Large intestine (tissue), 3 donors: ENCODE measurements at regions not wholly inside any gene's neighbourhood (a gene's known extent, or its start where the extent isn't known, plus 50 kb on each side); places are given as distances from the start of the nearest gene placed in this dataset.
A peak's percentile ranks its signal among the peaks of the same experiment; 100 is the strongest.

Experiments used
- DNase-seq, 2 donors: peaks; one replicate each; pipeline versions ENCODE4 v3.0.0 to v3.0.0-alpha.2; 2013
- H3K27ac ChIP-seq: one replicate; pipeline ENCODE4 v1.5.1; 2013; ENCODE audit warnings: low read length
- H3K27me3 ChIP-seq: 2 replicates; pipeline ENCODE4 v1.6.1; 2013; ENCODE audit warnings: low read length; ENCODE audit not compliant: control insufficient read depth, insufficient read depth
- H3K36me3 ChIP-seq: 2 replicates; pipeline ENCODE4 v1.6.1; 2013; ENCODE audit warnings: low read length; ENCODE audit not compliant: control insufficient read depth, insufficient read depth
- H3K4me1 ChIP-seq: one replicate; pipeline ENCODE4 v1.6.1; 2013; ENCODE audit warnings: low read length; ENCODE audit not compliant: control insufficient read depth, insufficient read depth
- H3K4me3 ChIP-seq: one replicate; pipeline ENCODE4 v1.5.1; 2013; ENCODE audit warnings: low read length
- H3K9me3 ChIP-seq: one replicate; pipeline ENCODE4 v1.6.1; 2013; ENCODE audit warnings: mild to moderate bottlenecking, low read depth, low read length, moderate library complexity; ENCODE audit not compliant: control insufficient read depth
- WGBS: methylation state at CpG from one replicate; pipeline ENCODE4 v1.1.5; 2013; ENCODE audit warnings: low lambda C conversion rate; ENCODE audit not compliant: insufficient coverage; 5-methylcytosine and 5-hydroxymethylcytosine counted together

DNA sequence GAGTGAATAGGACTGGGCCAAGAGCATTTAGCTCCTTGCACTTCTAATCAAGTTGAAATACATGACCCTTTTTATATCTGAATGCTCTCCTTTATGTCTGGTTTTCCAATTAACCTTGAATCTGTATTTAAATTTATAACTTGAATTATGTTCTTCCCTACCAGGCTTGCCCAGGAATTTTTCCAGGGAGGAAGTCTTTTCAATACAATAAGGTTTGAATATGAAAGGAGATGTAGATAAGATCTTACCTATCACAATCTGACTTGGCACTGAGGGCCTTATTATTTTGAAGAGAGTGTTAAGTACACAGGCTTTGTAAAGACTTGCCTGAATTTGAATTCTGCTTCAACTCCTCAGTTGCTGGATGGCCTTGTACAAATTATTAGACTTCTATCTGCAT lies 555.7 kb downstream of the PCDH7 start:
- peak overlapping the region; percentile 39 for H3K27ac ChIP-seq
- H3K27me3 ChIP-seq = no peaks in the 10 kb centered on the region
- no peak for DNase-seq
- H3K4me3 ChIP-seq = no peak overlapping the region
- H3K4me1 ChIP-seq = peaks cover 12% of the 10 kb centered on the region
- H3K36me3 ChIP-seq = no peaks in the 10 kb centered on the region
- H3K9me3 ChIP-seq = no peaks in the 10 kb centered on the region

DNA sequence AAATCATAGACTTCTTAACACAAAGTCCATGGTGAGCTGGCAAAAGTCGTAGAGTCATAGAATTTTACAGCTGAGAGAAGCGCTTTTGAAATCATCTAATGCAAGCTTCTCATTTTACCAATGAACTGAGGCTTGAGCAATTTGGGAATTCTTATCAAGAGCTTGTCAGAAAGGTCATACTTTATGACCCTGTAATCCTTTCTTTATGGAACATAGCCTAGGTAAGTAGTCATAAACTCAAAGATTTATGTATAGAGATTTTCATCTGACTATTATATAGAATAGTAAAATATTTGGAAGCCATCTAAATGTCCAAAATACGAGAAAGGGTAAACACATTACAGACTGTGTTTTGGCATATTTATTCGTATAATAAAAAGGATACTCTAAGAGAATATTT lies 563.5 kb downstream of the PCDH7 start:
- no peaks in the 10 kb centered on the region for H3K27me3 ChIP-seq
- peaks cover 10% of the 10 kb centered on the region for H3K9me3 ChIP-seq
- DNase-seq = peak; percentile 60 to 73
- no peaks in the 10 kb centered on the region for H3K36me3 ChIP-seq
- WGBS = 7% methylated on average over 3 of the region's 4 CpGs
- H3K27ac ChIP-seq = peak overlapping the region; percentile 89
- H3K4me3 ChIP-seq = no peak overlapping the region
- peaks cover 7% of the 10 kb centered on the region for H3K4me1 ChIP-seq

DNA sequence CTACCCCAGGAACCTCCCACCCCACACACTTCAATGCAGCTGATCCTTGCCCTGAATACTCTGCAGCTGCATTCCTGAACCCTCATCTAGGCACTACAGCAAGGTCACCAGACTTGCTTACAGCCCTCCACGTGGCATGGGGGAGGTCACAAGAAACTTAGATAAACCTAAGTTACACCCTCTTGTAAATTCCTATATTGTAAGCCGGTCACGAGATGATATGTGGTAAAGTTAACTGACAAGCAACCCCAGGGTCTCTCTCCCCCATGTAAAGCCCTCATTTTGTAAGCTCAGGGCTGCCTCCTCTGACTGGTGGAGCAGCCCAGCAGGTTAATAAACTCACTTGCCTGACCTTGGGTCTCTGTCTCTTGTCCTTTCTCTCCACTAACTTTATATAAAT lies 570.7 kb downstream of the PCDH7 start:
- no CpG with 5 or more reads among the region's 3 CpGs for WGBS
- Histone ChIP-seq H3K27me3 (no peaks in the 10 kb centered on the region), H3K4me1 (peaks cover 5% of the 10 kb centered on the region), H3K9me3 (peaks cover 18% of the 10 kb centered on the region), H3K4me3 (no peak overlapping the region), H3K36me3 (no peaks in the 10 kb centered on the region), H3K27ac (peak overlapping the region; percentile 91)
- DNase-seq = peak; percentile 77 to 87

DNA sequence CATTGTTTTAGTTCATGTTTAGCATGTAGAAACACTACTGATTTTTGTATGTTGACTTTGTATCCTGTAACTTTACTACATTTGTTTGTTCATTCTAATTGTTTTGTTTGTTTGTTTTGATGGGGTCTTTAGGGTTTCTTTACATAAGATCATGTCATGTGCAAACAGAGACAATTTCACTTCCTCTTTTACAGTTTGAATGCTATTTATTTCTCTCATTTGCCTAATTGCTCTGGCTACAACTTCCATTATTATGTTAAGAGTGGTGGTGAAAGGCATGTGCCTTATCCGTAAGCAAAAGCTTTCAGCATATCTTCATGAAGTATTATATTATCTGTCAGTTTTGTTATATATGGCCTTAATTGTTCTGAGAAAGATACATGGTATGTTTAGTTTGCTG lies 571.1 kb downstream of the PCDH7 start:
- peaks cover 18% of the 10 kb centered on the region for H3K9me3 ChIP-seq
- no peak for DNase-seq
- peak overlapping the region; percentile 91 for H3K27ac ChIP-seq
- H3K4me3 ChIP-seq = no peak overlapping the region
- no peaks in the 10 kb centered on the region for H3K36me3 ChIP-seq
- no peaks in the 10 kb centered on the region for H3K27me3 ChIP-seq
- WGBS = no CpG with 5 or more reads among the region's 1 CpG
- H3K4me1 ChIP-seq = peaks cover 5% of the 10 kb centered on the region

DNA sequence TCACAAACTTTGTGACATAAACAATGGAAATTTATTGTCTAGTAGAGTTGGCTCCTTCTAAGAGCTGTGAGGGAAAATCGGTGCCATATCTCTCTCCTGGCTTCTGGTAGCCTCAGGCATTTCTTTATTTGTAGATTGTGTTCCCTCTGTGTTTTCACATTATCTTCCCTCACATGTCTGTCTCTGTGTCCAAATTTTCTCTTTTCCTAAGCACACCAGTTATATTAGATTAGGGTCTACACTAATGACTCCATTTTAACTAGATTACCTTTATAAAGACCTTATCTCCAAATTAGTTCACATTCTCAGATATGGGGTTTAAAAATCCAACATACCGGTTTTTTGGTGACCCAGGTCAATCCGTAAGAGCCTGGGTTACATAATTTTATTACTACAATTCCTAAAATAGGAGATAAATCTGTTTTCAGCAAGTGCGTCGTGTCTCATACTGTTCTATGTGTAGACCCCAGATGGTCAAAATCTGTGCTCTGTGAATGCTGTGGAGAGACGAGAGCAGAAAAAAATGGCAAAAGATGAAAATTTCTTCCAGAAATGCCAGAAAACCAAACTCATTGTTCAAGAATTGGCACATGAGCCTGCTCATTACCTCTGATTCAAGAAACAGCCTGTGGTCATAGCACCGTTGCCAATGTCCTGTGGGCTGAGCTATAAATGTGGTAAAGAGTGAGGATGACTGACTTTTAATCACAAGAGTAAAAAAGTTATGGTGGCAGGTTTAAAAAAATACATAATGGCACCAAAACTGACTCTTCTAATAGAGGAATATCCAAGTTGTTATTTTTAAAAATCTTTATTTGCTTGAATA lies 574.7 kb downstream of the PCDH7 start:
- no peak overlapping the region for H3K4me3 ChIP-seq
- no peak for DNase-seq
- no peaks in the 10 kb centered on the region for H3K36me3 ChIP-seq
- 78% methylated on average over 3 of the region's 7 CpGs for WGBS
- H3K27me3 ChIP-seq = no peaks in the 10 kb centered on the region
- peaks cover 6% of the 10 kb centered on the region for H3K9me3 ChIP-seq
- H3K4me1 ChIP-seq = peaks cover 5% of the 10 kb centered on the region
- H3K27ac ChIP-seq = no peak overlapping the region

DNA sequence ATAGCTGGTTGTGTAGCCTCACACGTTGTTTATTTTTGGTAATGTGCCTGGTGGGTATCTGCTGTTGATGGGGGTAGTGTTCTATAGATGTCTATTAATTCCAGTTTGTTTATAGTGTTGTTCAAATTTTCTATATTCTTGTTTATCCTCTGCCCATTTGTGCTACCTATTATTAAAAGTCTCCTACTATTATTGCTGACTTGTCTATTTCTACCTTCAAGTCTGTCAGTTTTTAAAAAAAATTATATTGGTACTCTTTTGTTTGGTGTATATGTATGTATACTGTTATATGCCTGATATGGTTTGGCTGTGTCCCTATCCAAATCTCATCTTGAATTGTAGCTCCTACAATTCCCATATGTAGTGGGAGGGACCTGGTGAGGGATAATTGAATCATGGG lies 578.6 kb downstream of the PCDH7 start:
- Histone ChIP-seq H3K27ac (no peak overlapping the region), H3K27me3 (no peaks in the 10 kb centered on the region), H3K9me3 (no peaks in the 10 kb centered on the region), H3K36me3 (no peaks in the 10 kb centered on the region), H3K4me1 (no peaks in the 10 kb centered on the region), H3K4me3 (no peak overlapping the region)
- DNase-seq = no peak
- WGBS = 80% methylated on average over 1 of the region's 1 CpG

DNA sequence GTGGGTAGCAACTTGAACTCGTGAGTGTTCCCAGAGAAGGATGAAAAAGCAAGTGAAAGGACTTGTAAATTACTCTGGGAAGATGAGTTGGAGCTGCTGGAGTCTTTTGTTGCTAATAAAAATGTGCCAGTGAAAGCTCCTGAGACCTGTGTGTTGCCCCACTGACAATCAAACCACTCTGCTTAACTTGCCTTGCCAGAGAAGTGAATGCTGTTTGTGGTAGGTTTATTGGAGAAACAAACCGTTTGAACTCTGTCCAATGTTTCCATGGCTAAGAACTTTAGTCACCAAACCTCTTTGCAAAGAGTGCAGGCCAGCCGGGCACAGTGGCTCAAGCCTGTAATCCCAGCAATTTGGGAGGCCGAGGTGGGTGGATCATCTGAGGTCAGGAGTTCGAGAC lies 586.9 kb downstream of the PCDH7 start:
- WGBS = no CpG with 5 or more reads among the region's 5 CpGs
- no peaks in the 10 kb centered on the region for H3K27me3 ChIP-seq
- no peaks in the 10 kb centered on the region for H3K4me1 ChIP-seq
- H3K9me3 ChIP-seq = no peaks in the 10 kb centered on the region
- no peak overlapping the region for H3K4me3 ChIP-seq
- H3K27ac ChIP-seq = no peak overlapping the region
- no peaks in the 10 kb centered on the region for H3K36me3 ChIP-seq
- DNase-seq = no peak

DNA sequence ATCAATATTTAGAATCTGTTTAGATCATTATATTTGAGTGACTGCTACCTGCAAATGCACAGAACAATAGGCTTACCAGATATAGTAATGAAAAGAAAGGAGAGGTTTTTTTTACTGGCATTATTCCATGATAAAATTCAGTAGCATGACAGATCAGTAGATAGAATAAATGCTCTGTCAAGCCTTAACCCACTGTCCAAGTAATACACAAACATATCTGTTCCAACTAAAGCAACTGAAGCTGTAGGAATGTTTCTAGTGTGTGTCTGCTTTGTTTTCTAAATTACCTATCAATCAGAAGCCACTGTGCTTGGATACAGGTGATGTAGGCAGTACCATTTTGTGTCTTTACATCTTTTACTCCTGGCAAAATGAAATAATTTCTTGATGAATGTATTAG lies 604.6 kb downstream of the PCDH7 start:
- Histone ChIP-seq H3K27ac (no peak overlapping the region), H3K4me3 (no peak overlapping the region), H3K36me3 (no peaks in the 10 kb centered on the region), H3K9me3 (no peaks in the 10 kb centered on the region), H3K27me3 (no peaks in the 10 kb centered on the region), H3K4me1 (no peaks in the 10 kb centered on the region)
- DNase-seq = no peak

DNA sequence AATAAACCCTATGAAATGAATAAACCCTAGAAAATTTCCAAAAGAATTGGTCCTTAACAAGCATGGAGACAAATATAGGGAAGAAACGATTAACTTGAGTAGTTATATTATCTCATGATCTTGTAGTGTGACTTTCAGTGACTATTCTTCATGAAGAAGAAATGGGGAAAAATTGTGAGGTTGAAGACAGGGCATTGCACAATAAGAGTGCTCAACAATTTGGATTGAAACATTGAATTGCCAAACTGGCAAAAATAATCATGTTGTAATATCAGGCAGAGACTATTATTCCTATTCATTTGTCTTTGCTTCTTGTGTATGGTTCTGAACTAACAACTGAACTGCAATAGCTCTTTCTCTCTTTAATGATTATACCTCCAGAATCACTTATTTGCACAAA lies 605.1 kb downstream of the PCDH7 start:
- DNase-seq = no peak
- 100% methylated on average over 1 of the region's 1 CpG for WGBS
- Histone ChIP-seq H3K9me3 (no peaks in the 10 kb centered on the region), H3K27ac (no peak overlapping the region), H3K4me3 (no peak overlapping the region), H3K36me3 (no peaks in the 10 kb centered on the region), H3K4me1 (no peaks in the 10 kb centered on the region), H3K27me3 (no peaks in the 10 kb centered on the region)

DNA sequence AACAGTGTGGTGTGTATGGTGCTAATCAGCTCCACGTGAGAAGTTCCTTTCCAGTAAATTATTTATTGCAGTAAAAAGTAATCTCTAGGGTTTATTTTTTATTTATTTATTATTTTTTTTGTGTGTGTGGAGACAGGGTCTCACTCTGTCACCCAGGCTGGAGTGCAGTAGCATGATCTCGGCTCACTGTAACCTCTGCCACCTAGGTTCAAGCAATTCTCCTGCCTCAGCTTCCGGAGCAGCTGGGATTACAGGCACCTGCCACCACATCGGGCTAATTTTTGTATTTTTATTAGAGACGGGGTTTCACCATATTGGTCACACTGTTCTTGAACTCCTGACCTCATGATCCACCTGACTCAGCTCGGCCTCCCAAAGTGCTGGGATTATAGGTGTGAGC lies 606.9 kb downstream of the PCDH7 start:
- H3K9me3 ChIP-seq = no peaks in the 10 kb centered on the region
- WGBS = no CpG with 5 or more reads among the region's 6 CpGs
- no peak overlapping the region for H3K27ac ChIP-seq
- H3K27me3 ChIP-seq = no peaks in the 10 kb centered on the region
- H3K36me3 ChIP-seq = no peaks in the 10 kb centered on the region
- no peak for DNase-seq
- H3K4me3 ChIP-seq = no peak overlapping the region
- H3K4me1 ChIP-seq = no peaks in the 10 kb centered on the region

DNA sequence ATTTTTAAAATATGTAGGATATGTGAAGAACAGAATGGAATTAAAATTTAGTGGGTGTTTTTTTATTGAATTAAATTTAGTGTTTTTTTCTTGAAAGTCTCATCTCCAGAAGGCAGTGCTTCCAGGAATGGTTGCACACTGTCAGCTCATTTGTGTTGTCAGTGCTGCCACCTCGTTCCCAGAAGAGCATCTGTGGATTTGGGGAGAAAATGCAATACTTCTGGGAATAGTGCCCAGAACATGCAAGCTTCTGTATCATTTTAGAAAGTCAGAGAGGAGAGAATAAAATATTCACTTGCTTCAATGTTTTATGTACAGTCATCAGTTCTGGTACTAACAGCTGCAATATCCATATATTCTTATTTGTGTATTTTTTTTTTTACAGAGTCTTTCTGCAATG lies 608.8 kb downstream of the PCDH7 start:
- no CpG with 5 or more reads among the region's 1 CpG for WGBS
- no peaks in the 10 kb centered on the region for H3K9me3 ChIP-seq
- H3K27me3 ChIP-seq = no peaks in the 10 kb centered on the region
- no peak overlapping the region for H3K27ac ChIP-seq
- no peak overlapping the region for H3K4me3 ChIP-seq
- no peak for DNase-seq
- H3K36me3 ChIP-seq = no peaks in the 10 kb centered on the region
- H3K4me1 ChIP-seq = no peaks in the 10 kb centered on the region
